ENCODE measurements at regions not wholly inside any gene's neighbourhood (a gene's known extent, or its start where the extent isn't known, plus 50 kb on each side); places are given as distances from the start of the nearest gene placed in this dataset.
"Not testable (repeated sequence)": the region's sequence is repeated elsewhere in the genome, so short reads cannot be mapped to it uniquely, and the experiment has no call there.

DNA sequence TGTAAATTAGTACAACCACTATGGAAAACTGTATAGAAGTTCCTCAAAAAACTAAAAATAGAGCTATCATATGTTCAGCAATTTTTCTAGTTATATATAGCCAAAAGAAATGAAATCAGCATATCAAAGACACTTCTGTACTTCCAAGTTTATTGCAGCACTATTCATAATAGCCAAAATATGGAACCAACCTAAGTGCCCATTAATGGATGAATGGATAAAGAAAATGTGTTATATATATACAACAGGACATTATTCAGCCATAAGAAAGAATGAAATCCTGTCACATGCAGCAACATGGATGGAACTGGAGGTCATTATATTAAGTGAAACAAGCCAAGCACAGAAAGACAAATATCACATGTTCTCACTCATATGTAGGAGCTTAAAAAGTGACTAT, 112.6 kb downstream of the MDH1 start:
- no peak overlapping the region for H3K4me3 ChIP-seq
- H4K20me1 ChIP-seq = no peaks in the 10 kb centered on the region
- TF ChIP-seq Cebpa-rat (IDR thresholded peaks at IDR 0.05) = no peak
- peaks cover 0 to 6% (median 0%) of the 10 kb centered on the region in 11 experiments; a peak in 1 of 22 replicates for H3K9me3 ChIP-seq (replicated peaks in 1 of 11)
- peaks cover 0 to 23% (median 0%) of the 10 kb centered on the region in 10 experiments; a peak in 5 of 20 replicates for H3K4me1 ChIP-seq
- peak overlapping the region in 2 of 11 experiments; percentile 17 to 48; a peak in 2 of 22 replicates for H3K4me2 ChIP-seq
- no peaks in the 10 kb centered on the region for H3K36me3 ChIP-seq
- no peak overlapping the region for H3K27ac ChIP-seq
- no peaks in the 10 kb centered on the region for H3K27me3 ChIP-seq
- no peak overlapping the region for H3K9ac ChIP-seq

DNA sequence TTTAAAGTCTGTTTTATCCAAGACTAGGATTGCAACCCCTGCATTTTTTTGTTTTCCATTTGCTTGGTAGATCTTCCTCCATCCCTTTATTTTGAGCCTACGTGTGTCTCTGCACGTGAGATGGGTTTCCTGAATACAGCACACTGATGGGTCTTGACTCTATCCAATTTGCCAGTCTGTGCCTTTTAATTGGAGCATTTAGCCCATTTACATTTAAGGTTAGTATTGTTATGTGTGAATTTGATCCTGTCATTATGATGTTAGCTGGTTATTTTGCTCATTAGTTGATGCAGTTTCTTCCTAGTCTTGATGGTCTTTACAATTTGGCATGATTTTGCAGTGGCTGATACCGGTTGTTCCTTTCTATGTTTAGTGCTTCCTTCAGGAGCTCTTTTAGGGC, 117.3 kb downstream of the MDH1 start:
- H3K27me3 ChIP-seq, H3K27ac ChIP-seq, H4K20me1 ChIP-seq: not testable (repeated sequence)

DNA sequence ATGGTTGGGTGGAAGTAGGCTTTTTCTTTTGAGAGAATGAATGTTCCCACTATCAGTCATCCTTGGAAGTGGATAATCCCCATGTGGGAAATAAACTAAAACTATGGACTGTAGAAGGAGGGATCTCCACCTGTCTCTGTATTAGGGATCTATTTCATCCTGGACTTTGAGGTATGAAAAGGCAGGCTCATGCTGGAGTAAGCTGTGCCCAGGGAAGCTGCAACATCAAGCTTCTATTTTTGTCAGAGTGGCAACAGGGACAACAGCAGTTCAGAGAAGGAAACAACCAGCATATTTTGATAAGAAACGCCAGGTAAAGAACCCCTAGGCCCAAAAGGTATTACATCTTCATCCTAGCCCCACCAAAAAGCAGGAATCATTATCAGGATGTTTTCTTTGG, 122.0 kb downstream of the MDH1 start:
- Histone ChIP-seq H3K4me1 (peaks cover 0 to 9% (median 0%) of the 10 kb centered on the region in 10 experiments; a peak in 5 of 20 replicates), H3K9ac (no peak overlapping the region), H3K4me3 (no peak overlapping the region), H3K4me2 (no peak overlapping the region), H3K36me3 (no peaks in the 10 kb centered on the region), H3K27ac (no peak overlapping the region), H3K9me3 (replicated peaks in 1 of 11) (peaks cover 4 to 17% (median 12%) of the 10 kb centered on the region in 11 experiments; a peak in 19 of 22 replicates), H4K20me1 (no peaks in the 10 kb centered on the region), H3K27me3 (no peaks in the 10 kb centered on the region)
- no peak for TF ChIP-seq Cebpa-rat (IDR thresholded peaks at IDR 0.05)

More for the DNA sequence above, 117.3 kb downstream of the MDH1 start:
- H3K36me3 ChIP-seq, H3K4me2 ChIP-seq, H3K9ac ChIP-seq, H3K4me3 ChIP-seq: not testable (repeated sequence)
- peaks cover 0 to 11% (median 8%) of the 10 kb centered on the region in 10 experiments; a peak in 8 of 20 replicates for H3K4me1 ChIP-seq
- H3K9me3 ChIP-seq (replicated peaks in 1 of 11) = peaks cover 4 to 20% (median 12%) of the 10 kb centered on the region in 11 experiments; a peak in 19 of 22 replicates

DNA sequence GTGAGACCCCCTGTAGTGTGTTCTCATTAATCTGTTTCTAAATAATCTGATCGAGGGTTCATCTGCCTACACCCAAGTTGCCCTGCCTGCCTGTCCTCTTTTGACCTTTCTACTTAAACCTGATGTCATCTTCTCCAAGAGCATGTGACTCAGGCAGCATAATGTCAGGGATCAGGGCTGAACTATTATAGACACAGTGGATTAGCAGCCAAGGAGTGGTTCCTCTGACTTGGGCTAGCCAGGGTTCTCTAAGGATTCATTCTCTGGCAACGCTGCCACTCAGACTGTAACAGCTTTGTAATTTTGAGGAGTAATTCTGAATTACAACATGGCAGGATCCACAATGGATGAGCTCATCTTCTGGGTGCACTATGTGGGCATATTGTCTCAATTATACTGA, 124.0 kb downstream of the MDH1 start:
- Histone ChIP-seq H3K36me3 (no peaks in the 10 kb centered on the region), H3K9me3 (replicated peaks in 1 of 11) (peaks cover 4 to 17% (median 11%) of the 10 kb centered on the region in 11 experiments; a peak in 19 of 22 replicates), H3K27me3 (no peaks in the 10 kb centered on the region), H3K27ac (no peak overlapping the region), H3K4me2 (no peak overlapping the region), H3K9ac (no peak overlapping the region), H3K4me3 (no peak overlapping the region), H4K20me1 (no peaks in the 10 kb centered on the region), H3K4me1 (peaks cover 0 to 9% (median 0%) of the 10 kb centered on the region in 10 experiments; a peak in 5 of 20 replicates)
- TF ChIP-seq Cebpa-rat (IDR thresholded peaks at IDR 0.05) = no peak

DNA sequence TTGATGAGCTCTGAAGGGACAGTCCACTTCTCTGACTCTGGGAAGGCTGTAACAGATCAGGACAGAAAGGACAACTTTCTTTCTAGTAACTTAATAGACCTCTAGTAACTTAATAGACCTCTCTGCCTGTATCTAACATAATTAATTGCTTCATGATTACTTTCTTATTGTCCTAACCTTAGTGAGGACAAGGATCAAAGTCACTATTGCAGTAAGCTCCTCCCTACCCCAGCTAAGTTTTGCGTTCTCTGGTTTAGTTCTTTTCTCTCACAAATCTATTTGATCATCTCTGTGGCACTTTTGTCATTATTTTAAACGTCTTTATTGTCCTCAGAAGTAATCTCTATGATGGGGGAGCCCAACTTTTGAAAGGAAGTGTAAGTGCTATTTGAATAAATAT, 125.5 kb upstream of the UGP2 start:
- no peaks in the 10 kb centered on the region for H3K27me3 ChIP-seq
- TF ChIP-seq Cebpa-rat (IDR thresholded peaks at IDR 0.05) = no peak
- no peak overlapping the region for H3K4me3 ChIP-seq
- no peaks in the 10 kb centered on the region for H4K20me1 ChIP-seq
- no peaks in the 10 kb centered on the region for H3K4me1 ChIP-seq
- H3K4me2 ChIP-seq = no peak overlapping the region
- no peaks in the 10 kb centered on the region for H3K36me3 ChIP-seq
- H3K9me3 ChIP-seq (replicated peaks in 1 of 11) = peaks cover 0 to 4% (median 0%) of the 10 kb centered on the region in 11 experiments; a peak in 1 of 22 replicates
- H3K9ac ChIP-seq = no peak overlapping the region
- H3K27ac ChIP-seq = no peak overlapping the region

DNA sequence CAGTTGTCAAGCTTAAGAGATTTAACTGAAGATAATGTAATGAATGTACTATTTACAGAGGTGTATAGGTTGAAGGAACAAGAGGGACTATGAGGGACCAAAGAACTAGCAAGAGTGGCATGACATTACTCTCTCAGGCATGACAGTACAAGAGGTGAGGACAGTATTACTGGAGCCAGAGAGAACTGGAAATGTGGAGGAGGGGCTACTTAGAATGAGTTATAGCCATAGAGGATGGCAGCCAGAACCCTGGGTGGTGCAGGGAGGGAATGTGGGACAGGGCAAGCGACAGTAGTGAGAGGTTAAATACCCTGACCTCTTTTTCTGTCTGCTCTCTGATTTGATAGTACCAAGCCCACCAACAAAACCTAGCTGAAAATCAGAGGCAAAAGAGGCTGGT, 122.6 kb upstream of the UGP2 start:
- no peak overlapping the region for H3K27ac ChIP-seq
- H3K27me3 ChIP-seq = no peaks in the 10 kb centered on the region
- no peak overlapping the region for H3K4me2 ChIP-seq
- TF ChIP-seq Cebpa-rat (IDR thresholded peaks at IDR 0.05) = no peak
- H3K36me3 ChIP-seq = no peaks in the 10 kb centered on the region
- no peak overlapping the region for H3K4me3 ChIP-seq
- no peaks in the 10 kb centered on the region for H3K4me1 ChIP-seq
- H4K20me1 ChIP-seq = no peaks in the 10 kb centered on the region
- no peak overlapping the region for H3K9ac ChIP-seq
- no peaks in the 10 kb centered on the region; a peak in 1 of 22 replicates for H3K9me3 ChIP-seq (replicated peaks in 1 of 11)

DNA sequence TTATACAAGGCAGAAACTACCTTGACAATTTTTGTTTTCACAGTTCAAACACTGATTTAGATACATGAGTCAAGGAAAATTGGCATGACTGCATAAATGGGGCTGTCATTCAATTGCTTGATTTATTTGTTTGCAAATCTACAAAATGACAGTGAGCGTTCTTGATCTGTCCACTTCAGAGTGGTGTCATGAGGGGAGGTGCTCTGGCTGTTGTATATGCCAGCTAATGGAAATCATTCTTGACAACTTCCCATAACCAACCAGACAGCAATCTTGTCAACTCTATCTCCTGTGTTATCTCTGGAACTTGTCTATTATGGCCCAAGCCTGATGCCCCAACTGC, 120.6 kb upstream of the UGP2 start:
- no peak overlapping the region for H3K4me2 ChIP-seq
- TF ChIP-seq Cebpa-rat (IDR thresholded peaks at IDR 0.05) = no peak
- no peaks in the 10 kb centered on the region for H3K4me1 ChIP-seq
- peaks cover 0 to 3% (median 0%) of the 10 kb centered on the region in 11 experiments; a peak in 2 of 22 replicates for H3K9me3 ChIP-seq (replicated peaks in 1 of 11)
- H3K4me3 ChIP-seq = no peak overlapping the region
- H3K9ac ChIP-seq = no peak overlapping the region
- no peaks in the 10 kb centered on the region for H3K36me3 ChIP-seq
- no peaks in the 10 kb centered on the region for H3K27me3 ChIP-seq
- no peak overlapping the region for H3K27ac ChIP-seq
- H4K20me1 ChIP-seq = no peaks in the 10 kb centered on the region

DNA sequence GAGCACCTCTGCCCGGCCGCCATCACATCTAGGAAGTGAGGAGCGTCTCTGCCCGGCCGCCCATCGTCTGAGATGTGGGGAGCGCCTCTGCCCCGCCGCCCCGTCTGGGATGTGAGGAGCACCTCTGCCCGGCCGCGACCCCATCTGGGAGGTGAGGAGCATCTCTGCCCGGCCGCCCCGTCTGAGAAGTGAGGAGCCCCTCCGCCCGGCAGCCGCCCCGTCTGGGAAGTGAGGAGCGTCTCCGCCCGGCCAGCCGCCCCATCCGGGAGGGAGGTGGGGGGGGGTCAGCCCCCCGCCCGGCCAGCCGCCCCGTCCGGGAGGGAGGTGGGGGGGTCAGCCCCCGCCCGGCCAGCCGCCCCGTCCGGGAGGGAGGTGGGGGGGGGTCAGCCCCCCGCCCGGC, 119.4 kb upstream of the UGP2 start:
- not testable (repeated sequence) for H3K27me3 ChIP-seq; H3K9me3 ChIP-seq (replicated peaks in 1 of 11)

DNA sequence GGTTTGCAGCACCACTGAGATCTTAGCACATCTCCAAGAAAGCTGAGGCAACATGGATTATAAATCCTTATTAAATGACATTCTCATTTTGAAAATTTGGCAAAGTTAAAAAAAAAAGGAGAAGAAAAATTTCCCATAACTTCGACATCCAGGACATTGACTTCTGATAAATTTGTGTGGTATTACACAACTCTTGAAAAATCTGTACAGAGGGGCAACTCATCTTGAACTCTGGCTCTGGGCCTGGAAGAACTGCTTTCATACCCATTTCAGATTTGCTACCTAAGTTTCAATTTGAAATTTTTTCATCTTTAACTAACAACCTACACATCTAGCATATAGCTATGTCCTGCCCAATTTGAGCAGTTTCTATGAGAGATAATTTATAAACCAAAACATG, 118.0 kb upstream of the UGP2 start:
- Histone ChIP-seq H3K36me3 (no peaks in the 10 kb centered on the region), H3K4me3 (no peak overlapping the region), H3K27me3 (no peaks in the 10 kb centered on the region), H3K4me2 (no peak overlapping the region), H3K27ac (no peak overlapping the region), H4K20me1 (no peaks in the 10 kb centered on the region), H3K9me3 (replicated peaks in 1 of 11) (peaks cover 0 to 3% (median 0%) of the 10 kb centered on the region in 11 experiments; a peak in 1 of 22 replicates), H3K4me1 (no peaks in the 10 kb centered on the region), H3K9ac (no peak overlapping the region)
- TF ChIP-seq Cebpa-rat (IDR thresholded peaks at IDR 0.05) = 0 out of 22 replicates have a peak, but pooled peaks of 1 of the 11 experiments have one; percentile 12

More for the DNA sequence above, 119.4 kb upstream of the UGP2 start:
- not testable (repeated sequence) for H4K20me1 ChIP-seq, H3K4me3 ChIP-seq, H3K27ac ChIP-seq, H3K4me2 ChIP-seq, H3K4me1 ChIP-seq, H3K9ac ChIP-seq, H3K36me3 ChIP-seq

DNA sequence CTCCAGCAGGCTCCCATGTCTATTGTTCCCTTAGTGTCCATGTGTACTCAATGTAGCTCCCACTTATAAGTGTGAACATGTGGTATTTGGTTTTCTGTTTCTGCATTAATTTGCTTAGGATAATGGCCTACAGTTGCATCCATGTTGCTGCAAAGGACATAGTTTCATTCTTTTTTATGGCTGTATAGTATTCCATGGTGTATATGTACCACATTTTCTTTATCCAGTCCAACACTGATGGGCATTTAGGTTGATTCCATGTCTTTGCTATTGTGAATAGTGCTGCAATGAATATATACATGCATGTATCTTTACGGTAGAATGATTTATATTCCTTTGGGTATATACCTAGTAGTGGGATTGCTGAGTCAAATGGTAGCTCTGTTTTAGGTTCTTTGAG, 116.5 kb upstream of the UGP2 start:
- not testable (repeated sequence) for H3K27ac ChIP-seq; H3K9me3 ChIP-seq (replicated peaks in 1 of 11); H3K4me3 ChIP-seq; H3K4me2 ChIP-seq; H3K27me3 ChIP-seq; H3K4me1 ChIP-seq; H4K20me1 ChIP-seq; H3K36me3 ChIP-seq; H3K9ac ChIP-seq
